GM21423 (cell line): ENCODE measurements at regions not wholly inside any gene's neighbourhood (a gene's known extent, or its start where the extent isn't known, plus 50 kb on each side); places are given as distances from the start of the nearest gene placed in this dataset.

Experiments used
- ATAC-seq: cut with Tn5 transposase; IDR thresholded peaks from one replicate; pipeline ENCODE4 v1.9.1; 2021; ENCODE audit warnings: mild to moderate bottlenecking, moderate library complexity; ENCODE audit not compliant: unreplicated experiment

- ATAC-seq, result no peak
Observed at GRCh38 chr4:157564771-157565170, 344.2 kb downstream of the GRIA2 start.

GRCh38 chr4:157564218-157564617 is 343.7 kb downstream of the GRIA2 start:
- no peak for ATAC-seq

GRCh38 chr4:157558016-157558415 is 337.5 kb downstream of the GRIA2 start:
- ATAC-seq, result no peak

- ATAC-seq, result no peak
Observed at GRCh38 chr4:157550028-157550427, 329.5 kb downstream of the GRIA2 start.

- no peak for ATAC-seq
Observed at GRCh38 chr4:157527954-157528353, 307.4 kb downstream of the GRIA2 start.

GRCh38 chr4:157521906-157522305 is 301.4 kb downstream of the GRIA2 start:
- ATAC-seq, result no peak

GRCh38 chr4:157514711-157515110 is 294.2 kb downstream of the GRIA2 start:
- ATAC-seq, result no peak

- no peak for ATAC-seq
Observed at GRCh38 chr4:157509341-157509740, 288.8 kb downstream of the GRIA2 start.

GRCh38 chr4:157502656-157503055 is 282.1 kb downstream of the GRIA2 start:
- no peak for ATAC-seq

GRCh38 chr4:157459785-157460184 is 239.3 kb downstream of the GRIA2 start:
- no peak for ATAC-seq

GRCh38 chr4:157447195-157447594 is 226.7 kb downstream of the GRIA2 start:
- ATAC-seq, result no peak

- ATAC-seq, result no peak
Observed at GRCh38 chr4:157444014-157444413, 223.5 kb downstream of the GRIA2 start.

- no peak for ATAC-seq
Observed at GRCh38 chr4:157443537-157443936, 223.0 kb downstream of the GRIA2 start.

- ATAC-seq, result no peak
Observed at GRCh38 chr4:157425897-157426296, 205.4 kb downstream of the GRIA2 start.

- no peak for ATAC-seq
Observed at GRCh38 chr4:157423526-157424020, 203.0 kb downstream of the GRIA2 start.

- ATAC-seq, result no peak
Observed at GRCh38 chr4:157421365-157421764, 200.8 kb downstream of the GRIA2 start.
